Osteocyte (in vitro differentiated cells): ENCODE measurements at regions not wholly inside any gene's neighbourhood (a gene's known extent, or its start where the extent isn't known, plus 50 kb on each side); places are given as distances from the start of the nearest gene placed in this dataset.

Experiments
- DNase-seq: peaks from one replicate; pipeline ENCODE4 v3.0.0; 2021; ENCODE audit warnings: mixed read lengths; ENCODE audit not compliant: unreplicated experiment; ENCODE audit errors: extremely low spot score
- H3K27ac Mint-ChIP-seq: one replicate; pipeline ENCODE4 v1.8.0; 2021; ENCODE audit warnings: mild to moderate bottlenecking, mixed read lengths; ENCODE audit not compliant: unreplicated experiment
- H3K27me3 Mint-ChIP-seq: one replicate; pipeline ENCODE4 v1.8.0; 2021; ENCODE audit warnings: mixed read lengths; ENCODE audit not compliant: unreplicated experiment
- H3K36me3 Mint-ChIP-seq: one replicate; pipeline ENCODE4 v1.8.0; 2021; ENCODE audit warnings: mixed read lengths; ENCODE audit not compliant: unreplicated experiment
- H3K4me1 Mint-ChIP-seq: one replicate; pipeline ENCODE4 v1.8.0; 2021; ENCODE audit warnings: mixed read lengths; ENCODE audit not compliant: unreplicated experiment
- H3K4me3 Mint-ChIP-seq: one replicate; pipeline ENCODE4 v1.8.0; 2021; ENCODE audit warnings: mild to moderate bottlenecking, moderate library complexity, mixed read lengths; ENCODE audit not compliant: unreplicated experiment
- H3K9me3 Mint-ChIP-seq: one replicate; pipeline ENCODE4 v1.8.0; 2021; ENCODE audit warnings: mixed read lengths; ENCODE audit not compliant: unreplicated experiment
- CTCF ChIP-seq: fragments of 200-600 bp; sonication (generic); IDR thresholded peaks from 2 replicates; pipeline ENCODE4 v1.5.0; 2021; ENCODE audit warnings: antibody characterized with exemption, mild to moderate bottlenecking, moderate library complexity

- TF ChIP-seq CTCF: no peak
- no peaks in the 10 kb centered on the region for H3K4me1 Mint-ChIP-seq
Observed at GRCh38 chr2:22824618-22825017, 560.4 kb upstream of the KLHL29 start.

GRCh38 chr2:22826703-22827102, 558.3 kb upstream of the KLHL29 start:
- Mint-ChIP-seq H3K36me3 (no peaks in the 10 kb centered on the region), H3K27ac (no peak overlapping the region), H3K4me3 (no peak overlapping the region), H3K4me1 (no peaks in the 10 kb centered on the region), H3K27me3 (no peaks in the 10 kb centered on the region), H3K9me3 (peaks cover 18% of the 10 kb centered on the region)
- DNase-seq: no peak
- no peak for TF ChIP-seq CTCF

More at GRCh38 chr2:22824618-22825017, 560.4 kb upstream of the KLHL29 start:
- H3K4me3 Mint-ChIP-seq: no peak overlapping the region
- DNase-seq: no peak
- peaks cover 21% of the 10 kb centered on the region for H3K9me3 Mint-ChIP-seq
- H3K27ac Mint-ChIP-seq: no peak overlapping the region
- no peaks in the 10 kb centered on the region for H3K36me3 Mint-ChIP-seq
- no peaks in the 10 kb centered on the region for H3K27me3 Mint-ChIP-seq

- Mint-ChIP-seq H3K27ac (no peak overlapping the region), H3K4me3 (no peak overlapping the region), H3K36me3 (no peaks in the 10 kb centered on the region), H3K4me1 (no peaks in the 10 kb centered on the region), H3K9me3 (peaks cover 18% of the 10 kb centered on the region), H3K27me3 (no peaks in the 10 kb centered on the region)
- no peak for TF ChIP-seq CTCF
- no peak for DNase-seq
Observed at GRCh38 chr2:22829791-22830190, 555.2 kb upstream of the KLHL29 start.

- Mint-ChIP-seq H3K36me3 (no peaks in the 10 kb centered on the region), H3K9me3 (peaks cover 13% of the 10 kb centered on the region), H3K27ac (no peak overlapping the region), H3K4me3 (no peak overlapping the region), H3K27me3 (no peaks in the 10 kb centered on the region), H3K4me1 (no peaks in the 10 kb centered on the region)
- no peak for DNase-seq
- TF ChIP-seq CTCF: no peak
Observed at GRCh38 chr2:22832196-22832595, 552.8 kb upstream of the KLHL29 start.

GRCh38 chr2:22838461-22838860, 546.5 kb upstream of the KLHL29 start:
- no peaks in the 10 kb centered on the region for H3K4me1 Mint-ChIP-seq
- peaks cover 4% of the 10 kb centered on the region for H3K9me3 Mint-ChIP-seq
- no peak for DNase-seq
- H3K27me3 Mint-ChIP-seq: no peaks in the 10 kb centered on the region
- TF ChIP-seq CTCF: no peak
- no peak overlapping the region for H3K27ac Mint-ChIP-seq
- H3K36me3 Mint-ChIP-seq: no peaks in the 10 kb centered on the region
- no peak overlapping the region for H3K4me3 Mint-ChIP-seq
